ENCODE measurements at regions not wholly inside any gene's neighbourhood (a gene's known extent, or its start where the extent isn't known, plus 50 kb on each side); places are given as distances from the start of the nearest gene placed in this dataset.

- Histone ChIP-seq H3K9me3 (ENCODE audit: control insufficient read depth, insufficient read depth, low read depth, low read length) (no peaks in the 10 kb centered on the region), H3K79me2 (ENCODE audit: control insufficient read depth, insufficient read depth, low read length) (no peaks in the 10 kb centered on the region), H3K9ac (ENCODE audit: insufficient read depth, low read length) (no peak overlapping the region), H3K4me1 (ENCODE audit: control insufficient read depth, extremely low read depth, insufficient read depth, low read length) (no peaks in the 10 kb centered on the region), H2AFZ (ENCODE audit: low read length) (no peak overlapping the region), H4K20me1 (ENCODE audit: control insufficient read depth, extremely low read depth, insufficient read depth, low read length) (no peaks in the 10 kb centered on the region), H3K4me3 (replicated peaks in 1 of 4; ENCODE audit: control extremely low read depth in 1 of 4, insufficient read depth in 1 of 4, low read depth in 3 of 4, low read length in 4 of 4) (no peak overlapping the region), H3K27me3 (ENCODE audit: control insufficient read depth, insufficient read depth, low read length) (no peaks in the 10 kb centered on the region), H3K27ac (ENCODE audit: insufficient read depth, low read length) (no peak overlapping the region), H3K4me2 (ENCODE audit: extremely low read depth, insufficient read depth, low read length) (no peak overlapping the region), H3K36me3 (ENCODE audit: control insufficient read depth, insufficient read depth, low read length) (no peaks in the 10 kb centered on the region)
- TF ChIP-seq CTCF (conservative IDR thresholded peaks at IDR 0.05 in 1 of 2, IDR thresholded peaks at IDR 0.05 in 1 of 2; ENCODE audit: low read depth in 1 of 2, low read length in 2 of 2) = no peak
- TF ChIP-seq EZH2 (IDR thresholded peaks at IDR 0.05; ENCODE audit: low read length, missing control alignments) = no peak
- no peak for DNase-seq (ENCODE audit: low read depth in 2 of 2)
These were observed 62.3 kb upstream of the HS3ST2 start for GRCh38 chr16:22751685-22752084.

GRCh38 chr16:22753451-22753850, 60.5 kb upstream of the HS3ST2 start:
- Histone ChIP-seq H2AFZ (ENCODE audit: low read length) (no peak overlapping the region), H4K20me1 (ENCODE audit: control insufficient read depth, extremely low read depth, insufficient read depth, low read length) (no peaks in the 10 kb centered on the region), H3K36me3 (ENCODE audit: control insufficient read depth, insufficient read depth, low read length) (no peaks in the 10 kb centered on the region), H3K9ac (ENCODE audit: insufficient read depth, low read length) (no peak overlapping the region), H3K79me2 (ENCODE audit: control insufficient read depth, insufficient read depth, low read length) (no peaks in the 10 kb centered on the region), H3K4me1 (ENCODE audit: control insufficient read depth, extremely low read depth, insufficient read depth, low read length) (no peaks in the 10 kb centered on the region), H3K27ac (ENCODE audit: insufficient read depth, low read length) (no peak overlapping the region), H3K4me2 (ENCODE audit: extremely low read depth, insufficient read depth, low read length) (no peak overlapping the region), H3K9me3 (ENCODE audit: control insufficient read depth, insufficient read depth, low read depth, low read length) (no peaks in the 10 kb centered on the region), H3K27me3 (ENCODE audit: control insufficient read depth, insufficient read depth, low read length) (no peaks in the 10 kb centered on the region), H3K4me3 (replicated peaks in 1 of 4; ENCODE audit: control extremely low read depth in 1 of 4, insufficient read depth in 1 of 4, low read depth in 3 of 4, low read length in 4 of 4) (no peak overlapping the region)
- DNase-seq (ENCODE audit: low read depth in 2 of 2) = no peak
- TF ChIP-seq EZH2 (IDR thresholded peaks at IDR 0.05; ENCODE audit: low read length, missing control alignments) = no peak
- TF ChIP-seq CTCF (conservative IDR thresholded peaks at IDR 0.05 in 1 of 2, IDR thresholded peaks at IDR 0.05 in 1 of 2; ENCODE audit: low read depth in 1 of 2, low read length in 2 of 2) = no peak

GRCh38 chr16:22754577-22754976, 59.4 kb upstream of the HS3ST2 start:
- Histone ChIP-seq H3K27me3 (ENCODE audit: control insufficient read depth, insufficient read depth, low read length) (no peaks in the 10 kb centered on the region), H3K9me3 (ENCODE audit: control insufficient read depth, insufficient read depth, low read depth, low read length) (no peaks in the 10 kb centered on the region), H3K4me3 (replicated peaks in 1 of 4; ENCODE audit: control extremely low read depth in 1 of 4, insufficient read depth in 1 of 4, low read depth in 3 of 4, low read length in 4 of 4) (no peak overlapping the region), H3K4me1 (ENCODE audit: control insufficient read depth, extremely low read depth, insufficient read depth, low read length) (no peaks in the 10 kb centered on the region), H3K4me2 (ENCODE audit: extremely low read depth, insufficient read depth, low read length) (no peak overlapping the region), H3K36me3 (ENCODE audit: control insufficient read depth, insufficient read depth, low read length) (no peaks in the 10 kb centered on the region), H2AFZ (ENCODE audit: low read length) (no peak overlapping the region), H3K9ac (ENCODE audit: insufficient read depth, low read length) (no peak overlapping the region), H3K79me2 (ENCODE audit: control insufficient read depth, insufficient read depth, low read length) (no peaks in the 10 kb centered on the region), H4K20me1 (ENCODE audit: control insufficient read depth, extremely low read depth, insufficient read depth, low read length) (no peaks in the 10 kb centered on the region), H3K27ac (ENCODE audit: insufficient read depth, low read length) (no peak overlapping the region)
- no peak for DNase-seq (ENCODE audit: low read depth in 2 of 2)
- TF ChIP-seq EZH2 (IDR thresholded peaks at IDR 0.05; ENCODE audit: low read length, missing control alignments) (no peak), CTCF (conservative IDR thresholded peaks at IDR 0.05 in 1 of 2, IDR thresholded peaks at IDR 0.05 in 1 of 2; ENCODE audit: low read depth in 1 of 2, low read length in 2 of 2) (no peak)
